HG03571 (cell line): ENCODE measurements at regions not wholly inside any gene's neighbourhood (a gene's known extent, or its start where the extent isn't known, plus 50 kb on each side); places are given as distances from the start of the nearest gene placed in this dataset.

Experiments used
- ATAC-seq: cut with Tn5 transposase; IDR thresholded peaks from one replicate; pipeline ENCODE4 v1.9.1; 2021; ENCODE audit not compliant: unreplicated experiment

GRCh38 chr1:238241607-238242006 lies 350.9 kb upstream of the ZP4 start:
- no peak for ATAC-seq

GRCh38 chr1:238239343-238239742 lies 348.6 kb upstream of the ZP4 start:
- no peak for ATAC-seq

GRCh38 chr1:238233966-238234365 lies 343.2 kb upstream of the ZP4 start:
- ATAC-seq: no peak

GRCh38 chr1:238232084-238232710 lies 341.5 kb upstream of the ZP4 start:
- ATAC-seq: no peak

GRCh38 chr1:238226810-238227209 lies 336.1 kb upstream of the ZP4 start:
- no peak for ATAC-seq

- no peak for ATAC-seq
Observed at GRCh38 chr1:238223076-238223640, 332.4 kb upstream of the ZP4 start.

- no peak for ATAC-seq
Observed at GRCh38 chr1:238221738-238222137, 331.0 kb upstream of the ZP4 start.

GRCh38 chr1:238214449-238214848 lies 323.7 kb upstream of the ZP4 start:
- ATAC-seq: no peak

GRCh38 chr1:238205045-238205662 lies 314.4 kb upstream of the ZP4 start:
- no peak for ATAC-seq

GRCh38 chr1:238201992-238202391 lies 311.3 kb upstream of the ZP4 start:
- no peak for ATAC-seq

- no peak for ATAC-seq
Observed at GRCh38 chr1:238199325-238199724, 308.6 kb upstream of the ZP4 start.

GRCh38 chr1:238196516-238196915 lies 305.8 kb upstream of the ZP4 start:
- no peak for ATAC-seq

- ATAC-seq: no peak
Observed at GRCh38 chr1:238191170-238191569, 300.4 kb upstream of the ZP4 start.

GRCh38 chr1:238187575-238187949 lies 296.8 kb upstream of the ZP4 start:
- no peak for ATAC-seq

- no peak for ATAC-seq
Observed at GRCh38 chr1:238186887-238187574, 296.3 kb upstream of the ZP4 start.

GRCh38 chr1:238177960-238178645 lies 287.4 kb upstream of the ZP4 start:
- ATAC-seq: no peak

GRCh38 chr1:238177351-238177750 lies 286.6 kb upstream of the ZP4 start:
- ATAC-seq: no peak

- no peak for ATAC-seq
Observed at GRCh38 chr1:238176441-238176840, 285.7 kb upstream of the ZP4 start.

- ATAC-seq: no peak
Observed at GRCh38 chr1:238171985-238172384, 281.3 kb upstream of the ZP4 start.

- ATAC-seq: no peak
Observed at GRCh38 chr1:238161955-238162354, 271.2 kb upstream of the ZP4 start.

- ATAC-seq: no peak
Observed at GRCh38 chr1:238153939-238154338, 263.2 kb upstream of the ZP4 start.

- no peak for ATAC-seq
Observed at GRCh38 chr1:238153253-238153652, 262.5 kb upstream of the ZP4 start.
